ENCODE measurements at regions not wholly inside any gene's neighbourhood (a gene's known extent, or its start where the extent isn't known, plus 50 kb on each side); places are given as distances from the start of the nearest gene placed in this dataset.

DNA sequence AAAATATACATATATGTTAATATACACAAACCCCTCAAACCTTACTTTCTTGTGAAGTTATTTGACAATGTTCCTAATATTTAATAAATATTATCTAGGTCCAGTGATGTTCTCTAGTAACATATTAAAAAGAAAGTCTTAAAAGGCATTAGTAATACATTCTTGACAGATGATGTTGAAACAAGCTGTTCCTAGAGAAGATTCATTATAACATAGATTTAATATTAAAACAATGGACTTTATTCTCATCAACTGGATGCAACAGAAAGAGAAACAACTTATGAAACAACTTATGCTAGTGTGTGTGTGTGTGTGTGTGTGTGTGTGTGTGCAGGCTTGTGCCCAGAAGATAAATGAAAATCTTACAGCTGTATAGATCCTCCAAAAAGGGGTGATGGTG is 68.5 kb upstream of the PLXNA2 start:
- TF ChIP-seq FOXP2 (optimal IDR thresholded peaks at IDR 0.05; ENCODE audit: borderline replicate concordance, extremely low read depth, extremely low read length, insufficient read depth) (no peak), POLR2AphosphoS5 (IDR thresholded peaks at IDR 0.05; ENCODE audit: low read depth, low read length) (no peak), REST (IDR thresholded peaks at IDR 0.05; ENCODE audit: insufficient read depth in 1 of 2, low read depth in 2 of 2, low read length in 2 of 2) (no peak), SIN3A (IDR thresholded peaks at IDR 0.05; ENCODE audit: borderline replicate concordance, insufficient read depth, low read length) (no peak)

Data from PFSK-1 (cell line).